ENCODE measurements at regions not wholly inside any gene's neighbourhood (a gene's known extent, or its start where the extent isn't known, plus 50 kb on each side); places are given as distances from the start of the nearest gene placed in this dataset.

- TF ChIP-seq, protein P1, sequence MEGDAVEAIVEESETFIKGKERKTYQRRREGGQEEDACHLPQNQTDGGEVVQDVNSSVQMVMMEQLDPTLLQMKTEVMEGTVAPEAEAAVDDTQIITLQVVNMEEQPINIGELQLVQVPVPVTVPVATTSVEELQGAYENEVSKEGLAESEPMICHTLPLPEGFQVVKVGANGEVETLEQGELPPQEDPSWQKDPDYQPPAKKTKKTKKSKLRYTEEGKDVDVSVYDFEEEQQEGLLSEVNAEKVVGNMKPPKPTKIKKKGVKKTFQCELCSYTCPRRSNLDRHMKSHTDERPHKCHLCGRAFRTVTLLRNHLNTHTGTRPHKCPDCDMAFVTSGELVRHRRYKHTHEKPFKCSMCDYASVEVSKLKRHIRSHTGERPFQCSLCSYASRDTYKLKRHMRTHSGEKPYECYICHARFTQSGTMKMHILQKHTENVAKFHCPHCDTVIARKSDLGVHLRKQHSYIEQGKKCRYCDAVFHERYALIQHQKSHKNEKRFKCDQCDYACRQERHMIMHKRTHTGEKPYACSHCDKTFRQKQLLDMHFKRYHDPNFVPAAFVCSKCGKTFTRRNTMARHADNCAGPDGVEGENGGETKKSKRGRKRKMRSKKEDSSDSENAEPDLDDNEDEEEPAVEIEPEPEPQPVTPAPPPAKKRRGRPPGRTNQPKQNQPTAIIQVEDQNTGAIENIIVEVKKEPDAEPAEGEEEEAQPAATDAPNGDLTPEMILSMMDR (IDR thresholded peaks at IDR 0.05; ENCODE audit: insufficient read depth, low read length), result no peak
- TF ChIP-seq POLR2AphosphoS5 (IDR thresholded peaks at IDR 0.05; ENCODE audit: low read depth) (no peak), SPI1 (IDR thresholded peaks at IDR 0.05; ENCODE audit: borderline replicate concordance, low read depth) (no peak)
- TF ChIP-seq, protein P2, sequence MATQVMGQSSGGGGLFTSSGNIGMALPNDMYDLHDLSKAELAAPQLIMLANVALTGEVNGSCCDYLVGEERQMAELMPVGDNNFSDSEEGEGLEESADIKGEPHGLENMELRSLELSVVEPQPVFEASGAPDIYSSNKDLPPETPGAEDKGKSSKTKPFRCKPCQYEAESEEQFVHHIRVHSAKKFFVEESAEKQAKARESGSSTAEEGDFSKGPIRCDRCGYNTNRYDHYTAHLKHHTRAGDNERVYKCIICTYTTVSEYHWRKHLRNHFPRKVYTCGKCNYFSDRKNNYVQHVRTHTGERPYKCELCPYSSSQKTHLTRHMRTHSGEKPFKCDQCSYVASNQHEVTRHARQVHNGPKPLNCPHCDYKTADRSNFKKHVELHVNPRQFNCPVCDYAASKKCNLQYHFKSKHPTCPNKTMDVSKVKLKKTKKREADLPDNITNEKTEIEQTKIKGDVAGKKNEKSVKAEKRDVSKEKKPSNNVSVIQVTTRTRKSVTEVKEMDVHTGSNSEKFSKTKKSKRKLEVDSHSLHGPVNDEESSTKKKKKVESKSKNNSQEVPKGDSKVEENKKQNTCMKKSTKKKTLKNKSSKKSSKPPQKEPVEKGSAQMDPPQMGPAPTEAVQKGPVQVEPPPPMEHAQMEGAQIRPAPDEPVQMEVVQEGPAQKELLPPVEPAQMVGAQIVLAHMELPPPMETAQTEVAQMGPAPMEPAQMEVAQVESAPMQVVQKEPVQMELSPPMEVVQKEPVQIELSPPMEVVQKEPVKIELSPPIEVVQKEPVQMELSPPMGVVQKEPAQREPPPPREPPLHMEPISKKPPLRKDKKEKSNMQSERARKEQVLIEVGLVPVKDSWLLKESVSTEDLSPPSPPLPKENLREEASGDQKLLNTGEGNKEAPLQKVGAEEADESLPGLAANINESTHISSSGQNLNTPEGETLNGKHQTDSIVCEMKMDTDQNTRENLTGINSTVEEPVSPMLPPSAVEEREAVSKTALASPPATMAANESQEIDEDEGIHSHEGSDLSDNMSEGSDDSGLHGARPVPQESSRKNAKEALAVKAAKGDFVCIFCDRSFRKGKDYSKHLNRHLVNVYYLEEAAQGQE (IDR thresholded peaks at IDR 0.05; ENCODE audit: insufficient replicate concordance, low read depth), result no peak
These were observed 546.4 kb upstream of the SALL1 start for GRCh38 chr16:51697454-51697853.

Measured in HL-60 (cell line).